ENCODE measurements at regions not wholly inside any gene's neighbourhood (a gene's known extent, or its start where the extent isn't known, plus 50 kb on each side); places are given as distances from the start of the nearest gene placed in this dataset.
A peak's percentile ranks its signal among the peaks of the same experiment; 100 is the strongest.

GRCh38 chr1:50329332-50329932 lies 93.8 kb downstream of the DMRTA2 start:
- no peaks in the 10 kb centered on the region for H3K9me3 ChIP-seq (replicated peaks; ENCODE audit: control insufficient read depth, insufficient read depth, low read length)
- no peak overlapping the region for H3K27ac ChIP-seq (ENCODE audit: control insufficient read depth, insufficient read depth)
- ATAC-seq (no peak), DNase-seq (ENCODE audit: low read depth, low spot score) (no peak), FAIRE-seq (no peak)
- ChIA-PET POLR2A (no interaction called here), RAD21 (ENCODE audit: unreplicated experiment) (no interaction called here), SMC1A (ENCODE audit: uncharacterized antibody, unreplicated experiment) (no interaction called here), CTCF (no interaction called here)
- H2AFZ ChIP-seq (ENCODE audit: control insufficient read depth, low read depth, low read length) = no peak overlapping the region
- H3K36me3 ChIP-seq (ENCODE audit: control insufficient read depth in 2 of 2, insufficient read depth in 2 of 2, low read length in 1 of 2) = no peaks in the 10 kb centered on the region
- TF ChIP-seq MTA2 (IDR thresholded peaks at IDR 0.05; ENCODE audit: low read depth) (no peak), CTCF (IDR thresholded peaks at IDR 0.05 in 2 of 3, conservative IDR thresholded peaks at IDR 0.05 in 1 of 3; ENCODE audit: control insufficient read depth in 2 of 3, extremely low read depth in 1 of 3, insufficient read depth in 1 of 3, low read depth in 3 of 3, low read length in 3 of 3) (0 out of 6 replicates have a peak, but pooled peaks of 1 of the 3 experiments have one; percentile 6)
- no peaks in the 10 kb centered on the region; the same call in 1 of the 2 replicates for H3K4me1 ChIP-seq (ENCODE audit: control insufficient read depth, insufficient read depth, low read length)
- no peak overlapping the region for H3K4me3 ChIP-seq
- 8% methylated on average over 4 of the region's 4 CpGs for WGBS (ENCODE audit: insufficient coverage, insufficient replicate concordance, low lambda C conversion rate, missing lambda C conversion rate)
- peaks cover 1 to 2% of the 10 kb centered on the region in 2 experiments; a peak in 1 of 4 replicates for H3K27me3 ChIP-seq (replicated peaks in 1 of 2; ENCODE audit: control insufficient read depth in 2 of 2, insufficient read depth in 2 of 2, low read length in 1 of 2)
- no peaks in the 10 kb centered on the region for H4K20me1 ChIP-seq (ENCODE audit: control insufficient read depth, insufficient read depth)
- H3K9ac ChIP-seq (ENCODE audit: control insufficient read depth, insufficient read depth, low read length) = no peak overlapping the region
- no TSS peak for BruUV-seq (replicated peaks)
- intact Hi-C loops (cut with micrococcal nuclease; ENCODE audit: unreplicated experiment) = no loop called here
- in situ Hi-C loops (cut with MboI) = no loop called here
- H3K79me2 ChIP-seq (ENCODE audit: control insufficient read depth, insufficient read depth, low read length) = no peaks in the 10 kb centered on the region
- H3K4me2 ChIP-seq (ENCODE audit: control insufficient read depth, insufficient read depth) = no peak overlapping the region

GRCh38 chr1:50328552-50328951 lies 94.7 kb downstream of the DMRTA2 start:
- WGBS (ENCODE audit: insufficient coverage, insufficient replicate concordance, low lambda C conversion rate, missing lambda C conversion rate) = 1% methylated on average over 4 of the region's 4 CpGs
- Histone ChIP-seq H3K4me3 (no peak overlapping the region), H4K20me1 (ENCODE audit: control insufficient read depth, insufficient read depth) (no peaks in the 10 kb centered on the region), H3K9me3 (replicated peaks; ENCODE audit: control insufficient read depth, insufficient read depth, low read length) (no peaks in the 10 kb centered on the region), H3K4me2 (ENCODE audit: control insufficient read depth, insufficient read depth) (no peak overlapping the region), H2AFZ (ENCODE audit: control insufficient read depth, low read depth, low read length) (no peak overlapping the region), H3K36me3 (ENCODE audit: control insufficient read depth in 2 of 2, insufficient read depth in 2 of 2, low read length in 1 of 2) (no peaks in the 10 kb centered on the region), H3K4me1 (ENCODE audit: control insufficient read depth, insufficient read depth, low read length) (no peaks in the 10 kb centered on the region; the same call in 1 of the 2 replicates), H3K9ac (ENCODE audit: control insufficient read depth, insufficient read depth, low read length) (no peak overlapping the region), H3K79me2 (ENCODE audit: control insufficient read depth, insufficient read depth, low read length) (no peaks in the 10 kb centered on the region), H3K27ac (ENCODE audit: control insufficient read depth, insufficient read depth) (no peak overlapping the region), H3K27me3 (replicated peaks in 1 of 2; ENCODE audit: control insufficient read depth in 2 of 2, insufficient read depth in 2 of 2, low read length in 1 of 2) (peaks cover 1 to 2% of the 10 kb centered on the region in 2 experiments; a peak in 1 of 4 replicates)
- DNase-seq (ENCODE audit: low read depth, low spot score) = no peak
- ChIA-PET CTCF (no interaction called here), SMC1A (ENCODE audit: uncharacterized antibody, unreplicated experiment) (no interaction called here), RAD21 (ENCODE audit: unreplicated experiment) (no interaction called here), POLR2A (no interaction called here)
- in situ Hi-C loops (cut with MboI) = no loop called here
- BruUV-seq (replicated peaks) = no TSS peak
- ATAC-seq = no peak
- FAIRE-seq = no peak
- TF ChIP-seq ZZZ3 (IDR thresholded peaks at IDR 0.05; ENCODE audit: control insufficient read depth, insufficient read length, low read depth) = no peak
- intact Hi-C loops (cut with micrococcal nuclease; ENCODE audit: unreplicated experiment) = no loop called here

Data from GM12878 (cell line).